ENCODE measurements at regions not wholly inside any gene's neighbourhood (a gene's known extent, or its start where the extent isn't known, plus 50 kb on each side); places are given as distances from the start of the nearest gene placed in this dataset.

- TF ChIP-seq CTCF (IDR thresholded peaks at IDR 0.05) (no peak), MAX (CRISPR knock-in tag; IDR thresholded peaks at IDR 0.05) (no peak), ZNF396 (CRISPR knock-in tag; IDR thresholded peaks at IDR 0.05; ENCODE audit: borderline replicate concordance) (no peak), FOXP4 (CRISPR knock-in tag; IDR thresholded peaks at IDR 0.05) (no peak), IRF2 (CRISPR knock-in tag; IDR thresholded peaks at IDR 0.05; ENCODE audit: borderline replicate concordance, low read depth) (no peak), SP1 (CRISPR knock-in tag; conservative IDR thresholded peaks at IDR 0.05) (no peak), SOX15 (CRISPR knock-in tag; IDR thresholded peaks at IDR 0.05) (no peak), MYBL2 (CRISPR knock-in tag; IDR thresholded peaks at IDR 0.05) (no peak), USF2 (CRISPR knock-in tag; IDR thresholded peaks at IDR 0.05) (no peak), NR1H2 (CRISPR knock-in tag; IDR thresholded peaks at IDR 0.05) (no peak), TEAD4 (CRISPR knock-in tag; IDR thresholded peaks at IDR 0.05) (no peak), SMAD3 (CRISPR knock-in tag; IDR thresholded peaks at IDR 0.05; ENCODE audit: borderline replicate concordance) (no peak), ZNF512 (CRISPR knock-in tag; IDR thresholded peaks at IDR 0.05; ENCODE audit: borderline replicate concordance) (no peak), ESRRA (CRISPR knock-in tag; IDR thresholded peaks at IDR 0.05; ENCODE audit: borderline replicate concordance) (no peak)
Observed at GRCh38 chr13:84332346-84332745, 450.1 kb upstream of the SLITRK1 start.
